ENCODE measurements at regions not wholly inside any gene's neighbourhood (a gene's known extent, or its start where the extent isn't known, plus 50 kb on each side); places are given as distances from the start of the nearest gene placed in this dataset.

DNA sequence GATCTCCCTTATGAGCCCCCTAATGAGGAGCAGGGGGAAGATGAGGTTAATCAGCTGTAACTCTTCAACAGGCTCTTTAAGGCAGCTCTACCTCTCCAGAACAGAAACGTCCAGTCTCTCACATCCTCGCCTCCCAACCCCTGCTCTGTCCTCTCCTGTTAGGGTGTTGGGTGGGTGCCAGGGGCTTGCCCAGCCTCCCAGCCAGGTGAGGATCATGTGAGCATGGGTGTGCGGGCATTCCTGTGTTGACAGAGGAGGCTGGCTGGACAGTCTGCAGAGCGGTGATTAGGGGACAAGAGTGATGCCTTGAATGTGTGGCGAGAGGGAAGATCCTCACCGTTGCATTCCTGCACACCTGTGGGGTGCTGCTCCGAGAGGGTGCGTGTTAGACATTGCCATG lies 51.7 kb downstream of the CCDC180 start:
- peak overlapping the region; percentile 53; the same call in 1 of the 2 replicates for H3K4me2 ChIP-seq

More for the DNA sequence above, 51.7 kb downstream of the CCDC180 start:
- no peak overlapping the region for H3K27ac ChIP-seq
- no peaks in the 10 kb centered on the region for H3K9me3 ChIP-seq
- no peak for TF ChIP-seq Cebpa-rat (IDR thresholded peaks at IDR 0.05)
- no peaks in the 10 kb centered on the region for H3K36me3 ChIP-seq
- 0 out of 2 replicates have a peak overlapping the region, but pooled peaks have one; percentile 15 for H3K9ac ChIP-seq
- H3K4me1 ChIP-seq: peaks cover 18% of the 10 kb centered on the region
- no peaks in the 10 kb centered on the region for H3K27me3 ChIP-seq
- H4K20me1 ChIP-seq: no peaks in the 10 kb centered on the region
- H3K4me3 ChIP-seq: no peak overlapping the region

Data from BLaER1 (cell line).